ENCODE measurements at regions not wholly inside any gene's neighbourhood (a gene's known extent, or its start where the extent isn't known, plus 50 kb on each side); places are given as distances from the start of the nearest gene placed in this dataset.

GRCh38 chr13:103272770-103273169 is 206.6 kb upstream of the SLC10A2 start:
- no peak for TF ChIP-seq CTCF (IDR thresholded peaks at IDR 0.05)
- TF ChIP-seq POLR2AphosphoS5 (IDR thresholded peaks at IDR 0.05) = no peak
- no peak for TF ChIP-seq POLR2A (IDR thresholded peaks at IDR 0.05)
- TF ChIP-seq EP300 (IDR thresholded peaks at IDR 0.05) = no peak

All from gastroesophageal sphincter (tissue), 3 donors.